ENCODE measurements at regions not wholly inside any gene's neighbourhood (a gene's known extent, or its start where the extent isn't known, plus 50 kb on each side); places are given as distances from the start of the nearest gene placed in this dataset.

DNA sequence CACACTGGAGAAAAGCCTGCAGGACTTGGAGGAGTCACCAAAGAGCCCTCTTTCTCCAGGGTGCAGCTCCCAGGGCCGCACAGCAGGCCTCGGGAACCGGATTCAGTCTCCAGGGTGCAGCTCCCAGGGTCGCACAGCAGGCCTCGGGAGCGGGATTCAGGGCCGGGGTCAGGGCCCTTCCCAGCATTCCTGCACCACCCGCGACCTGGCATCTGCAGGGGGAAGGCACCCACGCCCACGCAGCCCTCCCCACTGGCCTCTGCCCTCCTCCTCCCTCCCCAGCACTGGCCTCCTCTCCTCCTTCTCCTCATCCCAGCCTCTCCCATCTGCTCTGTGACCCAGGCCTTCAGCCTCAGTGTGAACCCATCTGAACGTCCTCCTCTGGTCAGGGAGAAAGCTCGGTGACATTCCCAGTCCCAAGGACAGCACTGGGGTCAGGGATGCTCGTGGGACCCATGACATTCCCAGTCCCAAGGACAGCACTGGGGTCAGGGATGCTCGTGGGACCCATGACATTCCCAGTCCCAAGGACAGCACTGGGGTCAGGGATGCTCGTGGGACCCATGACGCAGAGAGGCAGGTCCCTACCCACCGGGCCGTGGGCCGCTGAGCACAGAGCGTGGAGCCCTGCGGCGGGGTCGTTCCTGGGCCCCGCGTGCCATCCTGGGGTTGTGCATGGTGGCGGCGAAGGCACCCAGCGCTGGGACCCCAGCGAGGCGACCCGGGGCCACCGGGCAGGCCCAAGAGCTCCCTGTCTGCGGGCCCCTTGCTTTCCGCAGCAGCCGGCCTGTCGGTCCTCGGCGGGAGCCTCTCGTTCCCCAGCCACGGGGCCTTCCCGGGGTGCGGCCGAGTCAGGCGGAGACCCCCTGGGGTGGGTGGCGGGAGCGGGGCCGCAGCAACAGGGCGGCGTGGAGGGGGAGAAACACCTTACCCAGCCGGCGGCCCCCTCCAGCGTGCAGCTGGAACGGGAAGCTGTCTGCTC lies 550.2 kb upstream of the SALL3 start:
- TF ChIP-seq, protein P1, sequence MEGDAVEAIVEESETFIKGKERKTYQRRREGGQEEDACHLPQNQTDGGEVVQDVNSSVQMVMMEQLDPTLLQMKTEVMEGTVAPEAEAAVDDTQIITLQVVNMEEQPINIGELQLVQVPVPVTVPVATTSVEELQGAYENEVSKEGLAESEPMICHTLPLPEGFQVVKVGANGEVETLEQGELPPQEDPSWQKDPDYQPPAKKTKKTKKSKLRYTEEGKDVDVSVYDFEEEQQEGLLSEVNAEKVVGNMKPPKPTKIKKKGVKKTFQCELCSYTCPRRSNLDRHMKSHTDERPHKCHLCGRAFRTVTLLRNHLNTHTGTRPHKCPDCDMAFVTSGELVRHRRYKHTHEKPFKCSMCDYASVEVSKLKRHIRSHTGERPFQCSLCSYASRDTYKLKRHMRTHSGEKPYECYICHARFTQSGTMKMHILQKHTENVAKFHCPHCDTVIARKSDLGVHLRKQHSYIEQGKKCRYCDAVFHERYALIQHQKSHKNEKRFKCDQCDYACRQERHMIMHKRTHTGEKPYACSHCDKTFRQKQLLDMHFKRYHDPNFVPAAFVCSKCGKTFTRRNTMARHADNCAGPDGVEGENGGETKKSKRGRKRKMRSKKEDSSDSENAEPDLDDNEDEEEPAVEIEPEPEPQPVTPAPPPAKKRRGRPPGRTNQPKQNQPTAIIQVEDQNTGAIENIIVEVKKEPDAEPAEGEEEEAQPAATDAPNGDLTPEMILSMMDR (IDR thresholded peaks at IDR 0.05; ENCODE audit: borderline replicate concordance, extremely low read depth, low read length, poor library complexity, severe bottlenecking): no peak
- TF ChIP-seq EZH2 (IDR thresholded peaks at IDR 0.05; ENCODE audit: borderline replicate concordance, low read depth, low read length, severe bottlenecking): no peak

All from DND-41 (cell line).